H7 (cell line): ENCODE measurements at regions not wholly inside any gene's neighbourhood (a gene's known extent, or its start where the extent isn't known, plus 50 kb on each side); places are given as distances from the start of the nearest gene placed in this dataset.

ENCODE experiments used
- DNase-seq: peaks from one replicate; pipeline ENCODE4 v3.0.0; 2012
- H3K27me3 ChIP-seq: 2 replicates; pipeline ENCODE4 v1.6.0; 2011; ENCODE audit warnings: mild to moderate bottlenecking, low read length; ENCODE audit not compliant: control insufficient read depth, insufficient read depth
- H3K36me3 ChIP-seq: replicated peaks from 2 replicates; pipeline ENCODE4 v1.5.1; 2011; ENCODE audit warnings: low read length; ENCODE audit not compliant: control insufficient read depth, insufficient read depth
- H3K4me3 ChIP-seq: 2 replicates; pipeline ENCODE4 v1.5.1; 2011; ENCODE audit warnings: low read depth, mild to moderate bottlenecking, control low read depth, low read length, moderate library complexity; ENCODE audit not compliant: insufficient read depth

- H3K4me3 ChIP-seq = no peak overlapping the region
- H3K36me3 ChIP-seq = no peaks in the 10 kb centered on the region
- H3K27me3 ChIP-seq = no peaks in the 10 kb centered on the region
- DNase-seq = no peak
Observed at GRCh38 chr18:31213641-31214040, 51.0 kb upstream of the DSC1 start.

- Histone ChIP-seq H3K4me3 (no peak overlapping the region), H3K27me3 (no peaks in the 10 kb centered on the region), H3K36me3 (no peaks in the 10 kb centered on the region)
- no peak for DNase-seq
Observed at GRCh38 chr18:31217038-31217849, 54.6 kb upstream of the DSC1 start.

DNA sequence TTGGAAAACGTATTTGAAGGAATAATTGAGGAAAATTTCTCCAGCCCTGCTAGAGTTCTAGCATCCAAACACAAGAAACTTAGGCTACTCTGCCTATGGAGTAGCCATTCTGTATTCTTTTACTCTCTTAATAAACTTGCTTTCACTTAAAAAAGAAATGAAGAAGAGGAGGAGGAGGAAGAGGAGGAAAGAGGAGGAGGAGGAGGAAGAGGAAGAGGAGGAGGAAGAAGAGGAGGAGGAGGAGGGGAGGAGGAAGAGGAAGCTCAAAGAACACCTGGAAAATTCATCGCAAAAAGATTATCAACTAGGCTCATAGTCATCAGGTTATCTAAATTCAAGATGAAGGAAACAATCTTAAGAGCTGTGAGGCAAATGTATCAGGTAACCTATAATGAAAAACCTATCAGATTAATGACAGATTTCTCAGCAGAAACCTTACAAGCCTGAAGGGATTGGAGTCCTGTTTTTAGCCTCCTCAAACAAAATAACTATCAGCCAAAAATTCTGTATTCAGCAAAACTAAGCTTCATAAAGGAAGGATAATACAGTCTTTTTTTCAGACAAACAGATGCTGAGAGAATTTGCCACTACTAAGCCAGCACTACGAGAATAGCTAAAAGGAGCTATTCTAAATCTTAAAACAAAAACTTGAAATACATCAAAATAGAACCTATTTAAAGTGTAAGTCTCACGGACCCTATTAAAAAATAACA, 56.2 kb upstream of the DSC1 start:
- no peak for DNase-seq
- no peak overlapping the region for H3K4me3 ChIP-seq
- H3K36me3 ChIP-seq = no peaks in the 10 kb centered on the region

GRCh38 chr18:31219395-31219794, 56.7 kb upstream of the DSC1 start:
- Histone ChIP-seq H3K4me3 (no peak overlapping the region), H3K27me3 (no peaks in the 10 kb centered on the region), H3K36me3 (no peaks in the 10 kb centered on the region)
- DNase-seq = no peak

More for the DNA sequence above, 56.2 kb upstream of the DSC1 start:
- no peaks in the 10 kb centered on the region for H3K27me3 ChIP-seq

GRCh38 chr18:31223371-31223770, 60.7 kb upstream of the DSC1 start:
- DNase-seq = no peak
- H3K4me3 ChIP-seq = no peak overlapping the region
- no peaks in the 10 kb centered on the region for H3K27me3 ChIP-seq
- no peaks in the 10 kb centered on the region for H3K36me3 ChIP-seq

GRCh38 chr18:31225668-31226067, 63.0 kb upstream of the DSC1 start:
- Histone ChIP-seq H3K36me3 (no peaks in the 10 kb centered on the region), H3K27me3 (no peaks in the 10 kb centered on the region), H3K4me3 (no peak overlapping the region)
- peak; percentile 2 for DNase-seq

GRCh38 chr18:31227497-31228229, 65.0 kb upstream of the DSC1 start:
- no peak overlapping the region for H3K4me3 ChIP-seq
- no peak for DNase-seq
- no peaks in the 10 kb centered on the region for H3K36me3 ChIP-seq
- H3K27me3 ChIP-seq = no peaks in the 10 kb centered on the region

DNA sequence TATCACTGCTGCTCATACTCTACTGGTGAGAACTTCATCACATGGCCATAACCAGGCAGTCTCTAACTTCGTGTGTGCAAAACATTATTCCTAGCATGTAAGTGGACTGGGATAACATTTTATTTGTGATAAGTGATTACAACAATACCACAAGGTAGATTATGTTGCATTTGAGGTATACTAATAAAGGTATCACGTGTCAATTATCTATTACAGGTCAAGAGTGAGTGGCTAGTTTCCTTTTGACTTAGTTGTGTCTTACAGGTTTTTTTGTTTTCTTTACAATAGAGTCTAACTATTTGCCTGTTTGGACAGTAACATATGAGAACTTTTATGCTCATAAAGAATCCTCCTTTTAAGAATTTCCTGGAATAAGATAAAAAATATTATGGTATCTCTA, 67.2 kb upstream of the DSC1 start:
- H3K27me3 ChIP-seq = no peaks in the 10 kb centered on the region
- no peak for DNase-seq
- no peak overlapping the region for H3K4me3 ChIP-seq
- H3K36me3 ChIP-seq = no peaks in the 10 kb centered on the region

DNA sequence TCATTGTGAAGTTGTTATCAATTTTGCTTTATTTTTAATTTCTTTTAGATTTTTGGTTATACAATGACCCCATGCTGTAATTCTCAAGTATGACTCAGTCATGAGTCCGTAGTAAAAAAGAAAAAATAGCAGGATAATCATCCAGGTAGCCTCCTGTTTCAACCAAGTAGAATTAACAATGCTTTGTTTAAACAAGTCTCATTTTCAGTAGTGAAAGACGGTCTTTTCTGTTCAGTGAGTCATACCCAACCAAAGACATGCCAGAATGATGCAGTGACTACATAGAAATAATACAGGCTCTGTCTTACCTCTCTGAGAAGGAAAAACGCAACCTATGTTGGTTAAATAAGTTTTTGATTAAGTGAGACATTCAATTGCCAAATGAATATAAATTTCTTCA, 67.8 kb upstream of the DSC1 start:
- DNase-seq = no peak
- no peaks in the 10 kb centered on the region for H3K27me3 ChIP-seq
- no peaks in the 10 kb centered on the region for H3K36me3 ChIP-seq
- H3K4me3 ChIP-seq = no peak overlapping the region

DNA sequence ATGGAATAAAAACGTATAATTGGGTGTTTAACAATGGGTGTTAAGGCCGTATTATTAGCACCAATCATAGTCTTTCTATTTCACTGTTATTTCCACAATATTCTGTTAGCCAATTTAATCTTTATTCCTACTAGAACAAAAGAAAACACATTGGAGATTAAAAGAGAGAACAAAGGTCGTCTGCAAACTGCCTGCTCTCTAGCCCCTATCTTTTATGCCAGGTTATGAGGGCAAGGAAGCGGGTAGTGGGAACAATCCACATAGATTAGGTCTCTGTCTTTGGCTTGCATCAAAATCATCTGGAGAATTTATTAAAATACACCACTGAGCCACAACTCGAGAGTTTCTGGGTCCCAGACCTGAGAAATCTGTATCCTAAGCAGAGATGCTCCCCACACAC, 69.4 kb upstream of the DSC1 start:
- no peak overlapping the region for H3K4me3 ChIP-seq
- H3K27me3 ChIP-seq = no peaks in the 10 kb centered on the region
- no peaks in the 10 kb centered on the region for H3K36me3 ChIP-seq
- DNase-seq = no peak

- no peak for DNase-seq
- Histone ChIP-seq H3K27me3 (no peaks in the 10 kb centered on the region), H3K36me3 (no peaks in the 10 kb centered on the region), H3K4me3 (no peak overlapping the region)
Observed at GRCh38 chr18:31232775-31233424, 70.2 kb upstream of the DSC1 start.

DNA sequence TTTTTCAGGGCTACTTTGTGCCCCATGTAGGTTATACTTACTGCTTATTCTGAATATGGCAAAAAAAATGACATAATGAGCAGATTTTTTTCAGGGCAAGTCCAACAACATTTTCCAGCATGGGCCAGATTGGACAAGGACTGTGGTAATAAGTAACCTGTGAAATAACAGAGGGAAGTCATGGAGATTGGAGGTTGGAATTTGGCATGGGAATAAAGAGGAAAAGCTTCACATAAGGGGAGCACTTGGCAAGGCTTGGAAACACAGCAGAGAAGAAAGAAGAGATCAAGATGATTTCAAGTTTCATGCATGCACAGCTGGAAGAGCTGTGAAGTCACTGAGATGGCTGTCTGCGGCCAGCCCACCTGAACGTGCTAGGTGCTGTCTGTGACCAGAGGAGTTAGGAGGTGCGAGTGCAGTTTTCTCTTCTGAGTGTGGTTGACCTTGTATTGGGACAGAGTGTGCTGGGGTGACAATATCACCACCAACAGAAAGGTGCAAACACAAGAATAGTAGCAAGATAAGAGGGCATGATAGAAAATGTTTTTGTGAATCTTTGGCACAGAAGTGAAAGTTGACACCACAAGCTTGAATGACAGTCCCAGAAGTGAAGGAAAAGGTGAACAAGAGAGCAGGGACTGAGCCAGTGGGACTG, 71.1 kb upstream of the DSC1 start:
- DNase-seq = no peak
- Histone ChIP-seq H3K27me3 (no peaks in the 10 kb centered on the region), H3K36me3 (no peaks in the 10 kb centered on the region), H3K4me3 (no peak overlapping the region)

DNA sequence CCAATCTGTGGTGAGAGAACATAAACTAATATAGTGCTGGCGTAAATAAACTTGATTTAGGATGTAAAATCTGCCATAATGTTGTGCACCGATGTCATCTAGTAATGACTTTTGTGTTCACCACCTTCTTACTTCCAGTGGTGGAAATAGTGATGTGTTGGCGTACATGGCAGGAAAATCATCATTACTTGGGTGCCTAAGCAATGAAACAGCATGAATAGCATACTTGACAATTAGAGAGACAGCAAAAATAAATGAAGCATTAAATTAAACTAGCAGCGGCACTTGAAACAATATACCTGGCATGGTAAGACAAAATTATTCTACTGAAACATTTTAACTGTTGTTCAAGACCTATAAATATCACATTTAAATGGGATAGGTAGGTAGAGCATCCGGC, 73.2 kb upstream of the DSC1 start:
- Histone ChIP-seq H3K36me3 (no peaks in the 10 kb centered on the region), H3K4me3 (no peak overlapping the region), H3K27me3 (no peaks in the 10 kb centered on the region)
- DNase-seq = no peak

DNA sequence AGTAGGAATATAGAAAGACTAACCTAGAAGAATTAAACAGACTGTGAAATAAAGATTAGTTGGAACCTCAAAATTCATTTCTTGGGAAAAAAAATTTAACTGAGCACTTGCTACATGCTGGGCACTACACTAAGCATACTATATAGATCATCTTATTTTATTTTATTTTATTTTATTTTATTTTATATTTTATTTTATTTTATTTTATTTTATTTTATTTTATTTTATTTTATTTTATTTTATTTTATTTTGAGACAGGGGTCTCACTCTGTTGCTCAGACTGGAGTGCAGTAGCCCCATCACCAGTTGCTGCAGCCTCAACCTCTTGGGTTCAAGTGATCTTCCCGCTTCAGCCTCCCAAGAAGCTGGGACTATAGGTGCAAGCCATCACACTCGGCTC, 74.5 kb upstream of the DSC1 start:
- no peaks in the 10 kb centered on the region for H3K36me3 ChIP-seq

More for the DNA sequence above, 74.5 kb upstream of the DSC1 start:
- Histone ChIP-seq H3K27me3 (no peaks in the 10 kb centered on the region), H3K4me3 (no peak overlapping the region)
- no peak for DNase-seq
